K562 (cell line): ENCODE measurements at regions not wholly inside any gene's neighbourhood (a gene's known extent, or its start where the extent isn't known, plus 50 kb on each side); places are given as distances from the start of the nearest gene placed in this dataset.

Source experiments
- CAMTA2 ChIP-seq: fragments of 250-450 bp; sonication (Bioruptor Pico); conservative IDR thresholded peaks from 2 replicates; pipeline ENCODE4 v1.5.1; 2022
- EP300 ChIP-seq: IDR thresholded peaks from 2 replicates; pipeline ENCODE4 v1.6.1; 2012; ENCODE audit warnings: low read length, improper control_type of control experiment
- EZH2 ChIP-seq: IDR thresholded peaks from 2 replicates; pipeline ENCODE4 v1.6.1; 2012; ENCODE audit warnings: low read depth, mild to moderate bottlenecking, inconsistent platforms, low read length, borderline replicate concordance
- MTA1 ChIP-seq: fragments of 450-650 bp; IDR thresholded peaks from 2 replicates; pipeline ENCODE4 v1.6.1; 2017; ENCODE audit warnings: borderline replicate concordance
- POLR2G ChIP-seq: fragments of 200-400 bp; formaldehyde crosslinking; IDR thresholded peaks from 2 replicates; pipeline ENCODE4 v1.6.1; 2017; ENCODE audit warnings: low read depth, mild to moderate bottlenecking, antibody characterized with exemption, low read length, moderate library complexity
- RFX1 ChIP-seq: fragments of 450-650 bp; IDR thresholded peaks from 2 replicates; pipeline ENCODE4 v1.6.1; 2016; ENCODE audit warnings: mild to moderate bottlenecking, moderate library complexity
- TRIM28 ChIP-seq: fragments of 450-650 bp; IDR thresholded peaks from 2 replicates; pipeline ENCODE4 v1.6.1; 2017
- ZNF274 ChIP-seq: IDR thresholded peaks from 2 replicates; pipeline ENCODE4 v1.6.1; 2011; ENCODE audit warnings: low read depth, mild to moderate bottlenecking, low read length, moderate library complexity, borderline replicate concordance
- TF ChIP-seq, protein P1 (sequence below), 3 experiments: IDR thresholded peaks in 2 of 3; conservative IDR thresholded peaks in 1 of 3; 2 replicates each; pipeline ENCODE4 v1.5.1; 2011 to 2012; ENCODE audit warnings: low read length in 3 of 3, mild to moderate bottlenecking in 3 of 3, control low read depth in 2 of 3, improper control_type of control experiment in 1 of 3, inconsistent platforms in 1 of 3, low read depth in 1 of 3, mixed read lengths in 1 of 3, moderate library complexity in 1 of 3; ENCODE audit not compliant: insufficient read depth in 2 of 3

- TF ChIP-seq CAMTA2 (CRISPR knock-in tag) (no peak), POLR2G (no peak), EP300 (no peak), RFX1 (no peak), MTA1 (no peak), EZH2 (no peak), ZNF274 (no peak), TRIM28 (no peak)
- TF ChIP-seq, protein P1, sequence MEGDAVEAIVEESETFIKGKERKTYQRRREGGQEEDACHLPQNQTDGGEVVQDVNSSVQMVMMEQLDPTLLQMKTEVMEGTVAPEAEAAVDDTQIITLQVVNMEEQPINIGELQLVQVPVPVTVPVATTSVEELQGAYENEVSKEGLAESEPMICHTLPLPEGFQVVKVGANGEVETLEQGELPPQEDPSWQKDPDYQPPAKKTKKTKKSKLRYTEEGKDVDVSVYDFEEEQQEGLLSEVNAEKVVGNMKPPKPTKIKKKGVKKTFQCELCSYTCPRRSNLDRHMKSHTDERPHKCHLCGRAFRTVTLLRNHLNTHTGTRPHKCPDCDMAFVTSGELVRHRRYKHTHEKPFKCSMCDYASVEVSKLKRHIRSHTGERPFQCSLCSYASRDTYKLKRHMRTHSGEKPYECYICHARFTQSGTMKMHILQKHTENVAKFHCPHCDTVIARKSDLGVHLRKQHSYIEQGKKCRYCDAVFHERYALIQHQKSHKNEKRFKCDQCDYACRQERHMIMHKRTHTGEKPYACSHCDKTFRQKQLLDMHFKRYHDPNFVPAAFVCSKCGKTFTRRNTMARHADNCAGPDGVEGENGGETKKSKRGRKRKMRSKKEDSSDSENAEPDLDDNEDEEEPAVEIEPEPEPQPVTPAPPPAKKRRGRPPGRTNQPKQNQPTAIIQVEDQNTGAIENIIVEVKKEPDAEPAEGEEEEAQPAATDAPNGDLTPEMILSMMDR (IDR thresholded peaks at IDR 0.05 in 2 of 3, conservative IDR thresholded peaks at IDR 0.05 in 1 of 3; ENCODE audit: insufficient read depth in 2 of 3, low read depth in 1 of 3, low read length in 3 of 3), result no peak
Measured at GRCh38 chr7:142311876-142312275, 54.0 kb upstream of the PRSS58 start.
